Uterus (tissue), 3 donors: ENCODE measurements at regions not wholly inside any gene's neighbourhood (a gene's known extent, or its start where the extent isn't known, plus 50 kb on each side); places are given as distances from the start of the nearest gene placed in this dataset.

Experiments used
- DNase-seq, 2 donors: peaks; one replicate each; pipeline ENCODE4 v3.0.0-alpha.2; 2019 to 2020
- H3K27ac ChIP-seq, 2 donors: fragments of 200-600 bp; sonication (generic); 1 replicate in 1 of 2; 2 replicates in 1 of 2; pipeline ENCODE4 v1.5.1; 2016 to 2018
- H3K27me3 ChIP-seq, 2 donors: fragments of 200-600 bp; sonication (generic); one replicate each; pipeline ENCODE4 v1.5.1; 2018 to 2019; ENCODE audit warnings: control low read depth in 1 of 2
- H3K36me3 ChIP-seq, 2 donors: fragments of 200-600 bp; sonication (generic); one replicate each; pipeline ENCODE4 v1.5.1; 2019; ENCODE audit warnings: control low read depth in 1 of 2
- H3K4me1 ChIP-seq, 2 donors: fragments of 200-600 bp; sonication (generic); one replicate each; pipeline ENCODE4 v1.5.1; 2018 to 2019; ENCODE audit warnings: control low read depth in 1 of 2
- H3K4me3 ChIP-seq, 2 donors: fragments of 200-600 bp; sonication (generic); 1 replicate in 1 of 2; 2 replicates in 1 of 2; pipeline ENCODE4 v1.5.1; 2018 to 2019; ENCODE audit warnings: mild to moderate bottlenecking in 1 of 2
- H3K9me3 ChIP-seq, 2 donors: fragments of 200-600 bp; sonication (generic); one replicate each; pipeline ENCODE4 v1.5.1; 2019; ENCODE audit warnings: control low read depth in 1 of 2
- POLR2A ChIP-seq, 2 donors: fragments of 450-650 bp; IDR thresholded peaks; one replicate each; pipeline ENCODE4 v1.6.1; 2016; ENCODE audit warnings: antibody characterized with exemption in 2 of 2, mild to moderate bottlenecking in 1 of 2, moderate library complexity in 1 of 2
- intact Hi-C: fragments of 100-400 bp; cut with DNase I; formaldehyde crosslinking; loops from one replicate; pipeline ENCODE4 v1.15.1; 2023; ENCODE audit warnings: low total_unique reads
- TF ChIP-seq, protein P1 (sequence below), 4 experiments: fragments of 200-600 bp in 2 of 4; fragments of 450-650 bp in 2 of 4; sonication (generic) in 2 of 4; IDR thresholded peaks; one replicate each; pipeline ENCODE4 v1.5.1; 2016 to 2019; ENCODE audit warnings: antibody characterized with exemption in 4 of 4, mild to moderate bottlenecking in 2 of 4, moderate library complexity in 1 of 4
- donor health status: DM: yes; HTN: yes; CAD: no.

- intact Hi-C loops = no loop called here
- Histone ChIP-seq H3K36me3 (no peaks in the 10 kb centered on the region), H3K4me3 (no peak overlapping the region), H3K4me1 (no peaks in the 10 kb centered on the region), H3K9me3 (no peaks in the 10 kb centered on the region), H3K27me3 (no peaks in the 10 kb centered on the region), H3K27ac (no peak overlapping the region)
- no peak for TF ChIP-seq POLR2A (IDR thresholded peaks at IDR 0.05)
- TF ChIP-seq, protein P1, sequence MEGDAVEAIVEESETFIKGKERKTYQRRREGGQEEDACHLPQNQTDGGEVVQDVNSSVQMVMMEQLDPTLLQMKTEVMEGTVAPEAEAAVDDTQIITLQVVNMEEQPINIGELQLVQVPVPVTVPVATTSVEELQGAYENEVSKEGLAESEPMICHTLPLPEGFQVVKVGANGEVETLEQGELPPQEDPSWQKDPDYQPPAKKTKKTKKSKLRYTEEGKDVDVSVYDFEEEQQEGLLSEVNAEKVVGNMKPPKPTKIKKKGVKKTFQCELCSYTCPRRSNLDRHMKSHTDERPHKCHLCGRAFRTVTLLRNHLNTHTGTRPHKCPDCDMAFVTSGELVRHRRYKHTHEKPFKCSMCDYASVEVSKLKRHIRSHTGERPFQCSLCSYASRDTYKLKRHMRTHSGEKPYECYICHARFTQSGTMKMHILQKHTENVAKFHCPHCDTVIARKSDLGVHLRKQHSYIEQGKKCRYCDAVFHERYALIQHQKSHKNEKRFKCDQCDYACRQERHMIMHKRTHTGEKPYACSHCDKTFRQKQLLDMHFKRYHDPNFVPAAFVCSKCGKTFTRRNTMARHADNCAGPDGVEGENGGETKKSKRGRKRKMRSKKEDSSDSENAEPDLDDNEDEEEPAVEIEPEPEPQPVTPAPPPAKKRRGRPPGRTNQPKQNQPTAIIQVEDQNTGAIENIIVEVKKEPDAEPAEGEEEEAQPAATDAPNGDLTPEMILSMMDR (IDR thresholded peaks at IDR 0.05) = no peak
- no peak for DNase-seq
Measured at GRCh38 chr3:132210476-132211346, 106.5 kb upstream of the ACP3 start.

- Histone ChIP-seq H3K4me1 (no peaks in the 10 kb centered on the region), H3K27me3 (no peaks in the 10 kb centered on the region), H3K36me3 (no peaks in the 10 kb centered on the region), H3K27ac (no peak overlapping the region), H3K9me3 (no peaks in the 10 kb centered on the region), H3K4me3 (no peak overlapping the region)
- no peak for DNase-seq
- intact Hi-C loops = no loop called here
- no peak for TF ChIP-seq POLR2A (IDR thresholded peaks at IDR 0.05)
- TF ChIP-seq, protein P1 (IDR thresholded peaks at IDR 0.05) = no peak
Measured at GRCh38 chr3:132211896-132212295, 105.3 kb upstream of the ACP3 start.

GRCh38 chr3:132218817-132219755 is 98.1 kb upstream of the ACP3 start:
- H3K27me3 ChIP-seq = no peaks in the 10 kb centered on the region
- H3K4me1 ChIP-seq = no peaks in the 10 kb centered on the region
- no peak for DNase-seq
- intact Hi-C loops = no loop called here
- no peak overlapping the region for H3K4me3 ChIP-seq
- no peak for TF ChIP-seq POLR2A (IDR thresholded peaks at IDR 0.05)
- TF ChIP-seq, protein P1 (IDR thresholded peaks at IDR 0.05) = no peak
- H3K27ac ChIP-seq = no peak overlapping the region
- H3K36me3 ChIP-seq = no peaks in the 10 kb centered on the region
- no peaks in the 10 kb centered on the region for H3K9me3 ChIP-seq

- Histone ChIP-seq H3K27me3 (no peaks in the 10 kb centered on the region), H3K36me3 (no peaks in the 10 kb centered on the region), H3K4me3 (no peak overlapping the region), H3K4me1 (no peaks in the 10 kb centered on the region), H3K27ac (no peak overlapping the region), H3K9me3 (no peaks in the 10 kb centered on the region)
- no peak for DNase-seq
- TF ChIP-seq POLR2A (IDR thresholded peaks at IDR 0.05) = no peak
- TF ChIP-seq, protein P1 (IDR thresholded peaks at IDR 0.05) = no peak
- intact Hi-C loops = no loop called here
Measured at GRCh38 chr3:132220986-132221385, 96.2 kb upstream of the ACP3 start.
